Upper lobe of left lung (tissue), 4 donors: ENCODE measurements at regions not wholly inside any gene's neighbourhood (a gene's known extent, or its start where the extent isn't known, plus 50 kb on each side); places are given as distances from the start of the nearest gene placed in this dataset.

ENCODE experiments used
- CTCF ChIP-seq, 6 experiments: fragments of 450-650 bp in 4 of 6; fragments of 200-600 bp in 2 of 6; sonication (generic) in 2 of 6; IDR thresholded peaks; one replicate each; pipeline ENCODE4 v1.5.1; 2016 to 2019; ENCODE audit warnings: antibody characterized with exemption in 6 of 6
- POLR2A ChIP-seq, 4 donors: fragments of 450-650 bp; IDR thresholded peaks; one replicate each; pipeline ENCODE4 v1.5.1; 2016 to 2017; ENCODE audit warnings: antibody characterized with exemption in 4 of 4, mild to moderate bottlenecking in 2 of 4

GRCh38 chr3:127410678-127411077 lies 122.8 kb upstream of the PRR20G start:
- TF ChIP-seq POLR2A (IDR thresholded peaks at IDR 0.05) (no peak), CTCF (IDR thresholded peaks at IDR 0.05) (no peak)
